ENCODE measurements at regions not wholly inside any gene's neighbourhood (a gene's known extent, or its start where the extent isn't known, plus 50 kb on each side); places are given as distances from the start of the nearest gene placed in this dataset.

- DNase-seq (ENCODE audit: low read depth): no peak
- H3K4me3 ChIP-seq (ENCODE audit: low read depth, low read length): no peak overlapping the region
- TF ChIP-seq CTCF (IDR thresholded peaks at IDR 0.05; ENCODE audit: control insufficient read depth, extremely low read depth, insufficient read depth): no peak
Measured at GRCh38 chr5:61731946-61732314, 399.9 kb downstream of the ZSWIM6 start.

GRCh38 chr5:61732369-61732768 is 400.3 kb downstream of the ZSWIM6 start:
- H3K4me3 ChIP-seq (ENCODE audit: low read depth, low read length): no peak overlapping the region
- no peak for TF ChIP-seq CTCF (IDR thresholded peaks at IDR 0.05; ENCODE audit: control insufficient read depth, extremely low read depth, insufficient read depth)
- no peak for DNase-seq (ENCODE audit: low read depth)

- no peak overlapping the region for H3K4me3 ChIP-seq (ENCODE audit: low read depth, low read length)
- no peak for TF ChIP-seq CTCF (IDR thresholded peaks at IDR 0.05; ENCODE audit: control insufficient read depth, extremely low read depth, insufficient read depth)
- DNase-seq (ENCODE audit: low read depth): no peak
Measured at GRCh38 chr5:61732796-61733195, 400.7 kb downstream of the ZSWIM6 start.

GRCh38 chr5:61734001-61734400 is 401.9 kb downstream of the ZSWIM6 start:
- no peak for TF ChIP-seq CTCF (IDR thresholded peaks at IDR 0.05; ENCODE audit: control insufficient read depth, extremely low read depth, insufficient read depth)
- DNase-seq (ENCODE audit: low read depth): peak; percentile 34
- H3K4me3 ChIP-seq (ENCODE audit: low read depth, low read length): no peak overlapping the region

GRCh38 chr5:61734966-61735365 is 402.9 kb downstream of the ZSWIM6 start:
- no peak for TF ChIP-seq CTCF (IDR thresholded peaks at IDR 0.05; ENCODE audit: control insufficient read depth, extremely low read depth, insufficient read depth)
- no peak overlapping the region for H3K4me3 ChIP-seq (ENCODE audit: low read depth, low read length)
- DNase-seq (ENCODE audit: low read depth): no peak

- DNase-seq (ENCODE audit: low read depth): no peak
- H3K4me3 ChIP-seq (ENCODE audit: low read depth, low read length): no peak overlapping the region
- TF ChIP-seq CTCF (IDR thresholded peaks at IDR 0.05; ENCODE audit: control insufficient read depth, extremely low read depth, insufficient read depth): no peak
Measured at GRCh38 chr5:61735531-61735930, 403.5 kb downstream of the ZSWIM6 start.

- DNase-seq (ENCODE audit: low read depth): no peak
- no peak for TF ChIP-seq CTCF (IDR thresholded peaks at IDR 0.05; ENCODE audit: control insufficient read depth, extremely low read depth, insufficient read depth)
- H3K4me3 ChIP-seq (ENCODE audit: low read depth, low read length): no peak overlapping the region
Measured at GRCh38 chr5:61735995-61736394, 403.9 kb downstream of the ZSWIM6 start.

Measured in LNCaP clone FGC (cell line).